Upper lobe of left lung (tissue), 6 donors: ENCODE measurements at regions not wholly inside any gene's neighbourhood (a gene's known extent, or its start where the extent isn't known, plus 50 kb on each side); places are given as distances from the start of the nearest gene placed in this dataset.
A peak's percentile ranks its signal among the peaks of the same experiment; 100 is the strongest.

Experiments
- ATAC-seq, 2 donors: fragments of 200-7000 bp; cut with Tn5 transposase; one replicate each; pipeline ENCODE4 v1.9.1; 2022; ENCODE audit warnings: mild to moderate bottlenecking in 2 of 2, moderate library complexity in 2 of 2; ENCODE audit not compliant: low FRiP score in 2 of 2
- DNase-seq, 2 donors: peaks; one replicate each; pipeline ENCODE4 v3.0.0-alpha.2; 2019 to 2020
- H3K27ac ChIP-seq, 4 donors: fragments of 200-600 bp; sonication (generic); one replicate each; pipeline ENCODE4 v1.5.1; 2016 to 2019
- H3K27me3 ChIP-seq, 4 donors: fragments of 200-600 bp; sonication (generic); one replicate each; pipeline ENCODE4 v1.5.1; 2017 to 2019
- H3K36me3 ChIP-seq, 4 donors: fragments of 200-600 bp; sonication (generic); one replicate each; pipeline ENCODE4 v1.5.1; 2016 to 2019
- H3K4me1 ChIP-seq, 4 donors: fragments of 200-600 bp; sonication (generic); one replicate each; pipeline ENCODE4 v1.5.1; 2018 to 2019
- H3K4me3 ChIP-seq, 4 donors: fragments of 200-600 bp; sonication (generic); one replicate each; pipeline ENCODE4 v1.5.1; 2017 to 2019; ENCODE audit warnings: mild to moderate bottlenecking in 2 of 4, moderate library complexity in 1 of 4
- H3K9me3 ChIP-seq, 4 donors: fragments of 200-600 bp; sonication (generic); one replicate each; pipeline ENCODE4 v1.5.1; 2018 to 2019
- CTCF ChIP-seq, 6 experiments: fragments of 450-650 bp in 4 of 6; fragments of 200-600 bp in 2 of 6; sonication (generic) in 2 of 6; IDR thresholded peaks; one replicate each; pipeline ENCODE4 v1.5.1; 2016 to 2019; ENCODE audit warnings: antibody characterized with exemption in 6 of 6
- EP300 ChIP-seq, 4 donors: sonication (generic); formaldehyde crosslinking; IDR thresholded peaks; one replicate each; pipeline ENCODE4 v1.5.1; 2017; ENCODE audit warnings: antibody characterized with exemption in 4 of 4, control low read depth in 2 of 4
- POLR2A ChIP-seq, 4 donors: fragments of 450-650 bp; IDR thresholded peaks; one replicate each; pipeline ENCODE4 v1.5.1; 2016 to 2017; ENCODE audit warnings: antibody characterized with exemption in 4 of 4, mild to moderate bottlenecking in 2 of 4
- POLR2AphosphoS5 ChIP-seq, 2 donors: sonication (generic); formaldehyde crosslinking; IDR thresholded peaks; one replicate each; pipeline ENCODE4 v1.5.1; 2017; ENCODE audit warnings: antibody characterized with exemption in 2 of 2
- WGBS, 2 donors: methylation state at CpG; one replicate each; pipeline ENCODE4 v1.1.5; 2017 to 2018; 5-methylcytosine and 5-hydroxymethylcytosine counted together
- donor health status: DM: no; HTN: no; CAD: no; lungs with moderate emphysema.
- donor health status: DM: no; HTN: yes; CAD: no; lungs with severe emphysema.

- DNase-seq (no peak), ATAC-seq (no peak)
- WGBS, 2 donors = 65 to 75% methylated on average over 3 of the region's 3 CpGs
- TF ChIP-seq POLR2AphosphoS5 (IDR thresholded peaks at IDR 0.05) = no peak
- TF ChIP-seq EP300 (IDR thresholded peaks at IDR 0.05) = no peak
- no peak for TF ChIP-seq POLR2A (IDR thresholded peaks at IDR 0.05)
- no peak for TF ChIP-seq CTCF (IDR thresholded peaks at IDR 0.05)
- H3K9me3 ChIP-seq = no peaks in the 10 kb centered on the region
- no peak overlapping the region for H3K4me3 ChIP-seq
- no peak overlapping the region for H3K27ac ChIP-seq
- no peaks in the 10 kb centered on the region for H3K27me3 ChIP-seq
- peaks cover 0 to 7% (median 3%) of the 10 kb centered on the region in 4 donors for H3K4me1 ChIP-seq
- H3K36me3 ChIP-seq = no peaks in the 10 kb centered on the region
Observed at GRCh38 chr9:106752581-106752980, 110.4 kb upstream of the ZNF462 start.

GRCh38 chr9:106753155-106753671 lies 109.8 kb upstream of the ZNF462 start:
- Histone ChIP-seq H3K27me3 (no peaks in the 10 kb centered on the region), H3K4me3 (no peak overlapping the region), H3K36me3 (no peaks in the 10 kb centered on the region), H3K27ac (no peak overlapping the region), H3K4me1 (peaks cover 0 to 7% (median 3%) of the 10 kb centered on the region in 4 donors), H3K9me3 (no peaks in the 10 kb centered on the region)
- ATAC-seq (no peak), DNase-seq (no peak)
- 20 to 36% methylated on average over 4 of the region's 4 CpGs for WGBS, 2 donors
- no peak for TF ChIP-seq POLR2AphosphoS5 (IDR thresholded peaks at IDR 0.05)
- TF ChIP-seq POLR2A (IDR thresholded peaks at IDR 0.05) = no peak
- no peak for TF ChIP-seq CTCF (IDR thresholded peaks at IDR 0.05)
- no peak for TF ChIP-seq EP300 (IDR thresholded peaks at IDR 0.05)

GRCh38 chr9:106755736-106756135 lies 107.2 kb upstream of the ZNF462 start:
- Histone ChIP-seq H3K36me3 (no peaks in the 10 kb centered on the region), H3K4me1 (peaks cover 0 to 7% (median 3%) of the 10 kb centered on the region in 4 donors), H3K9me3 (no peaks in the 10 kb centered on the region), H3K27ac (no peak overlapping the region), H3K4me3 (no peak overlapping the region), H3K27me3 (no peaks in the 10 kb centered on the region)
- DNase-seq (peak in 1 of 2 donors; percentile 36), ATAC-seq (peak in 1 of 2 donors; percentile 66)
- no peak for TF ChIP-seq POLR2AphosphoS5 (IDR thresholded peaks at IDR 0.05)
- TF ChIP-seq EP300 (IDR thresholded peaks at IDR 0.05) = no peak
- no peak for TF ChIP-seq POLR2A (IDR thresholded peaks at IDR 0.05)
- TF ChIP-seq CTCF (IDR thresholded peaks at IDR 0.05) = no peak
- WGBS, 2 donors = 55 to 73% methylated on average over 7 of the region's 7 CpGs

- TF ChIP-seq EP300 (IDR thresholded peaks at IDR 0.05) = no peak
- no peak for TF ChIP-seq POLR2AphosphoS5 (IDR thresholded peaks at IDR 0.05)
- no peak for TF ChIP-seq POLR2A (IDR thresholded peaks at IDR 0.05)
- Histone ChIP-seq H3K9me3 (no peaks in the 10 kb centered on the region), H3K4me1 (peaks cover 0 to 7% (median 3%) of the 10 kb centered on the region in 4 donors), H3K4me3 (no peak overlapping the region), H3K27ac (no peak overlapping the region), H3K27me3 (no peaks in the 10 kb centered on the region), H3K36me3 (no peaks in the 10 kb centered on the region)
- WGBS, 2 donors = 49 to 72% methylated on average over 2 of the region's 2 CpGs
- DNase-seq (no peak), ATAC-seq (no peak)
Observed at GRCh38 chr9:106757514-106757913, 105.5 kb upstream of the ZNF462 start.

- no peaks in the 10 kb centered on the region for H3K9me3 ChIP-seq
- no peak for ATAC-seq
- no peaks in the 10 kb centered on the region for H3K36me3 ChIP-seq
- H3K4me1 ChIP-seq = no peaks in the 10 kb centered on the region
- H3K27ac ChIP-seq = no peak overlapping the region
- 36 to 44% methylated on average over 1 of the region's 1 CpG for WGBS, 2 donors
- TF ChIP-seq EP300 (IDR thresholded peaks at IDR 0.05) (no peak), CTCF (IDR thresholded peaks at IDR 0.05) (no peak), POLR2AphosphoS5 (IDR thresholded peaks at IDR 0.05) (no peak), POLR2A (IDR thresholded peaks at IDR 0.05) (no peak)
- H3K27me3 ChIP-seq = no peaks in the 10 kb centered on the region
- no peak for DNase-seq
- H3K4me3 ChIP-seq = no peak overlapping the region
Observed at GRCh38 chr9:106758911-106759310, 104.1 kb upstream of the ZNF462 start.
